ENCODE measurements at regions not wholly inside any gene's neighbourhood (a gene's known extent, or its start where the extent isn't known, plus 50 kb on each side); places are given as distances from the start of the nearest gene placed in this dataset.
"Not testable (repeated sequence)": the region's sequence is repeated elsewhere in the genome, so short reads cannot be mapped to it uniquely, and the experiment has no call there.

- DNase-seq: no peak
Observed at GRCh38 chr2:239831001-239831731, 194.0 kb downstream of the NDUFA10 start.

- DNase-seq: no peak
Observed at GRCh38 chr2:239830121-239831000, 194.8 kb downstream of the NDUFA10 start.

- no peak for DNase-seq
Observed at GRCh38 chr2:239829326-239829725, 195.8 kb downstream of the NDUFA10 start.

GRCh38 chr2:239828973-239829275, 196.2 kb downstream of the NDUFA10 start:
- DNase-seq: not testable (repeated sequence)

GRCh38 chr2:239828192-239828972, 196.8 kb downstream of the NDUFA10 start:
- no peak for DNase-seq

GRCh38 chr2:239827523-239827890, 197.6 kb downstream of the NDUFA10 start:
- DNase-seq: no peak

- no peak for DNase-seq
Observed at GRCh38 chr2:239826786-239827522, 198.2 kb downstream of the NDUFA10 start.

GRCh38 chr2:239826376-239826775, 198.8 kb downstream of the NDUFA10 start:
- no peak for DNase-seq

- DNase-seq: no peak
Observed at GRCh38 chr2:239825705-239825979, 199.5 kb downstream of the NDUFA10 start.

- no peak for DNase-seq
Observed at GRCh38 chr2:239824866-239825704, 200.1 kb downstream of the NDUFA10 start.

GRCh38 chr2:239824046-239824694, 201.0 kb downstream of the NDUFA10 start:
- no peak for DNase-seq

- DNase-seq: no peak
Observed at GRCh38 chr2:239822146-239822831, 202.9 kb downstream of the NDUFA10 start.

GRCh38 chr2:239821694-239822075, 203.5 kb downstream of the NDUFA10 start:
- DNase-seq: no peak

- DNase-seq: no peak
Observed at GRCh38 chr2:239820836-239821693, 204.1 kb downstream of the NDUFA10 start.

- DNase-seq: no peak
Observed at GRCh38 chr2:239819974-239820555, 205.1 kb downstream of the NDUFA10 start.

- DNase-seq: no peak
Observed at GRCh38 chr2:239819091-239819973, 205.8 kb downstream of the NDUFA10 start.

- DNase-seq: no peak
Observed at GRCh38 chr2:239818531-239819011, 206.6 kb downstream of the NDUFA10 start.

GRCh38 chr2:239818086-239818485, 207.1 kb downstream of the NDUFA10 start:
- DNase-seq: no peak

All from activated CD4-positive, alpha-beta T cell treated with anti-CD3 and anti-CD28 coated beads for 4 hours (primary cell).